OCI-LY3 (cell line): ENCODE measurements at regions not wholly inside any gene's neighbourhood (a gene's known extent, or its start where the extent isn't known, plus 50 kb on each side); places are given as distances from the start of the nearest gene placed in this dataset.

Experiments
- CTCF ChIP-seq: fragments of 200-600, 300-600 bp; sonication (generic); IDR thresholded peaks from 2 replicates; pipeline ENCODE4 v1.5.1; 2014; ENCODE audit warnings: antibody characterized with exemption, low read length, low read depth
- EZH2phosphoT487 ChIP-seq: fragments of 200-600 bp; shearing (Covaris generic); IDR thresholded peaks from 2 replicates; pipeline ENCODE4 v1.6.1; 2018; ENCODE audit warnings: antibody characterized with exemption, mixed run types, low read depth

GRCh38 chr5:109921735-109922380, 232.1 kb downstream of the MAN2A1 start:
- TF ChIP-seq CTCF (no peak), EZH2phosphoT487 (no peak)
